Activated naive CD4-positive, alpha-beta T cell treated with anti-CD3 and anti-CD28 coated beads, Interleukin-2, amount 10 ng/mL, durations not matched to agents 7 days and 5 days (primary cell): ENCODE measurements at regions not wholly inside any gene's neighbourhood (a gene's known extent, or its start where the extent isn't known, plus 50 kb on each side); places are given as distances from the start of the nearest gene placed in this dataset.
"Not testable (repeated sequence)": the region's sequence is repeated elsewhere in the genome, so short reads cannot be mapped to it uniquely, and the experiment has no call there.

ENCODE experiments used
- CTCF ChIA-PET: fragments of 350-600 bp; sonication (Branson Sonifier 250); formaldehyde crosslinking; loops from one replicate; lab custom pipeline; 2021; ENCODE audit warnings: antibody characterized with exemption; lab: Charles Lee
- DNase-seq: peaks from one replicate; pipeline ENCODE4 v3.0.0-alpha.2; 2020
- H3K27ac Mint-ChIP-seq: one replicate; pipeline ENCODE4 v1.8.0; 2021; ENCODE audit warnings: mild to moderate bottlenecking, moderate library complexity, mixed read lengths
- H3K27me3 Mint-ChIP-seq: one replicate; pipeline ENCODE4 v1.8.0; 2021; ENCODE audit warnings: mild to moderate bottlenecking, mixed read lengths
- H3K36me3 Mint-ChIP-seq: one replicate; pipeline ENCODE4 v1.8.0; 2021; ENCODE audit warnings: mixed read lengths
- H3K4me1 Mint-ChIP-seq: one replicate; pipeline ENCODE4 v1.8.0; 2021; ENCODE audit warnings: mixed read lengths
- H3K4me3 Mint-ChIP-seq: one replicate; pipeline ENCODE4 v1.8.0; 2021; ENCODE audit warnings: mild to moderate bottlenecking, moderate library complexity, mixed read lengths
- H3K9me3 Mint-ChIP-seq: one replicate; pipeline ENCODE4 v1.8.0; 2021; ENCODE audit warnings: mixed read lengths

GRCh38 chr1:157352216-157352615 is 200.1 kb downstream of the FCRL5 start:
- H3K9me3 Mint-ChIP-seq = no peaks in the 10 kb centered on the region
- peaks cover 25% of the 10 kb centered on the region for H3K27me3 Mint-ChIP-seq
- no peak overlapping the region for H3K4me3 Mint-ChIP-seq
- H3K4me1 Mint-ChIP-seq = no peaks in the 10 kb centered on the region
- no peak for DNase-seq
- CTCF ChIA-PET = interaction anchor here (0.6 to 2.0 kb wide), 2 partner anchors 12 to 19 kb away, joined by 4 to 7 read pairs; no protein-coding TSS in a partner anchor
- H3K27ac Mint-ChIP-seq = no peak overlapping the region
- no peaks in the 10 kb centered on the region for H3K36me3 Mint-ChIP-seq

GRCh38 chr1:157351800-157352199 is 200.5 kb downstream of the FCRL5 start:
- H3K27ac Mint-ChIP-seq, H3K9me3 Mint-ChIP-seq, DNase-seq, H3K4me3 Mint-ChIP-seq, H3K36me3 Mint-ChIP-seq, H3K4me1 Mint-ChIP-seq: not testable (repeated sequence)
- peaks cover 22% of the 10 kb centered on the region for H3K27me3 Mint-ChIP-seq
- CTCF ChIA-PET = interaction anchor here (0.6 to 2.0 kb wide), 2 partner anchors 12 to 20 kb away, joined by 4 to 7 read pairs; no protein-coding TSS in a partner anchor

GRCh38 chr1:157348538-157349480 is 203.5 kb downstream of the FCRL5 start:
- Mint-ChIP-seq H3K27ac (no peak overlapping the region), H3K4me1 (no peaks in the 10 kb centered on the region), H3K4me3 (no peak overlapping the region), H3K9me3 (no peaks in the 10 kb centered on the region), H3K36me3 (no peaks in the 10 kb centered on the region), H3K27me3 (peaks cover 18% of the 10 kb centered on the region)
- DNase-seq = no peak
- CTCF ChIA-PET = no interaction called here

GRCh38 chr1:157347506-157347905 is 204.8 kb downstream of the FCRL5 start:
- no peak overlapping the region for H3K4me3 Mint-ChIP-seq
- H3K27me3 Mint-ChIP-seq = peaks cover 18% of the 10 kb centered on the region

GRCh38 chr1:157337785-157338184 is 199.6 kb upstream of the ETV3 start:
- DNase-seq, CTCF ChIA-PET, H3K4me3 Mint-ChIP-seq, H3K9me3 Mint-ChIP-seq, H3K27ac Mint-ChIP-seq, H3K36me3 Mint-ChIP-seq, H3K4me1 Mint-ChIP-seq, H3K27me3 Mint-ChIP-seq: not testable (repeated sequence)

More at GRCh38 chr1:157347506-157347905, 204.8 kb downstream of the FCRL5 start:
- no peaks in the 10 kb centered on the region for H3K9me3 Mint-ChIP-seq
- CTCF ChIA-PET = interaction anchor here (0.6 kb wide), 1 partner anchor 193 kb away, joined by 3 read pairs; no protein-coding TSS in a partner anchor
- no peak for DNase-seq
- no peaks in the 10 kb centered on the region for H3K4me1 Mint-ChIP-seq
- no peaks in the 10 kb centered on the region for H3K36me3 Mint-ChIP-seq
- no peak overlapping the region for H3K27ac Mint-ChIP-seq

GRCh38 chr1:157335056-157335455 is 196.9 kb upstream of the ETV3 start:
- no peak for DNase-seq
- no peak overlapping the region for H3K27ac Mint-ChIP-seq
- H3K36me3 Mint-ChIP-seq = no peaks in the 10 kb centered on the region
- no peaks in the 10 kb centered on the region for H3K4me1 Mint-ChIP-seq
- peaks cover 8% of the 10 kb centered on the region for H3K27me3 Mint-ChIP-seq
- CTCF ChIA-PET = interaction anchor here (0.7 kb wide), 1 partner anchor 36 kb away, joined by 3 read pairs; no protein-coding TSS in a partner anchor
- no peaks in the 10 kb centered on the region for H3K9me3 Mint-ChIP-seq
- no peak overlapping the region for H3K4me3 Mint-ChIP-seq

GRCh38 chr1:157334041-157334440 is 195.8 kb upstream of the ETV3 start:
- H3K4me1 Mint-ChIP-seq = no peaks in the 10 kb centered on the region
- no peak overlapping the region for H3K4me3 Mint-ChIP-seq
- CTCF ChIA-PET = no interaction called here
- DNase-seq = no peak
- peaks cover 4% of the 10 kb centered on the region for H3K27me3 Mint-ChIP-seq
- H3K36me3 Mint-ChIP-seq = no peaks in the 10 kb centered on the region
- H3K9me3 Mint-ChIP-seq = no peaks in the 10 kb centered on the region
- H3K27ac Mint-ChIP-seq = no peak overlapping the region

- H3K27me3 Mint-ChIP-seq = peaks cover 11% of the 10 kb centered on the region
- H3K27ac Mint-ChIP-seq, CTCF ChIA-PET, DNase-seq, H3K4me1 Mint-ChIP-seq, H3K4me3 Mint-ChIP-seq, H3K36me3 Mint-ChIP-seq, H3K9me3 Mint-ChIP-seq: not testable (repeated sequence)
Measured at GRCh38 chr1:157330177-157330576, 192.0 kb upstream of the ETV3 start.

- H3K9me3 Mint-ChIP-seq, DNase-seq, CTCF ChIA-PET, H3K4me1 Mint-ChIP-seq, H3K27me3 Mint-ChIP-seq, H3K4me3 Mint-ChIP-seq, H3K27ac Mint-ChIP-seq, H3K36me3 Mint-ChIP-seq: not testable (repeated sequence)
Measured at GRCh38 chr1:157328120-157328519, 189.9 kb upstream of the ETV3 start.

GRCh38 chr1:157326173-157326859 is 188.1 kb upstream of the ETV3 start:
- Mint-ChIP-seq H3K4me3 (no peak overlapping the region), H3K9me3 (peaks cover 2% of the 10 kb centered on the region), H3K4me1 (no peaks in the 10 kb centered on the region), H3K27ac (no peak overlapping the region), H3K36me3 (no peaks in the 10 kb centered on the region), H3K27me3 (peaks cover 7% of the 10 kb centered on the region)
- CTCF ChIA-PET = no interaction called here
- DNase-seq = no peak

- H3K4me1 Mint-ChIP-seq = no peaks in the 10 kb centered on the region
- H3K27ac Mint-ChIP-seq = no peak overlapping the region
- H3K9me3 Mint-ChIP-seq = peaks cover 2% of the 10 kb centered on the region
- CTCF ChIA-PET = no interaction called here
- H3K4me3 Mint-ChIP-seq = no peak overlapping the region
- no peak for DNase-seq
- peaks cover 7% of the 10 kb centered on the region for H3K27me3 Mint-ChIP-seq
- no peaks in the 10 kb centered on the region for H3K36me3 Mint-ChIP-seq
Measured at GRCh38 chr1:157325220-157325619, 187.0 kb upstream of the ETV3 start.

- peaks cover 16% of the 10 kb centered on the region for H3K9me3 Mint-ChIP-seq
- DNase-seq, H3K4me1 Mint-ChIP-seq, H3K36me3 Mint-ChIP-seq, H3K27ac Mint-ChIP-seq, H3K4me3 Mint-ChIP-seq, CTCF ChIA-PET, H3K27me3 Mint-ChIP-seq: not testable (repeated sequence)
Measured at GRCh38 chr1:157321972-157322371, 183.8 kb upstream of the ETV3 start.

- Mint-ChIP-seq H3K4me3 (no peak overlapping the region), H3K4me1 (no peaks in the 10 kb centered on the region), H3K27me3 (peaks cover 7% of the 10 kb centered on the region), H3K9me3 (peaks cover 17% of the 10 kb centered on the region), H3K27ac (no peak overlapping the region), H3K36me3 (no peaks in the 10 kb centered on the region)
- no peak for DNase-seq
- CTCF ChIA-PET = no interaction called here
Measured at GRCh38 chr1:157319567-157319966, 181.4 kb upstream of the ETV3 start.

- Mint-ChIP-seq H3K9me3 (peaks cover 17% of the 10 kb centered on the region), H3K27me3 (peaks cover 15% of the 10 kb centered on the region)
- H3K4me1 Mint-ChIP-seq, H3K36me3 Mint-ChIP-seq, CTCF ChIA-PET, DNase-seq, H3K4me3 Mint-ChIP-seq, H3K27ac Mint-ChIP-seq: not testable (repeated sequence)
Measured at GRCh38 chr1:157317229-157317628, 179.0 kb upstream of the ETV3 start.
